ENCODE measurements at regions not wholly inside any gene's neighbourhood (a gene's known extent, or its start where the extent isn't known, plus 50 kb on each side); places are given as distances from the start of the nearest gene placed in this dataset.
"Not testable (repeated sequence)": the region's sequence is repeated elsewhere in the genome, so short reads cannot be mapped to it uniquely, and the experiment has no call there.

DNA sequence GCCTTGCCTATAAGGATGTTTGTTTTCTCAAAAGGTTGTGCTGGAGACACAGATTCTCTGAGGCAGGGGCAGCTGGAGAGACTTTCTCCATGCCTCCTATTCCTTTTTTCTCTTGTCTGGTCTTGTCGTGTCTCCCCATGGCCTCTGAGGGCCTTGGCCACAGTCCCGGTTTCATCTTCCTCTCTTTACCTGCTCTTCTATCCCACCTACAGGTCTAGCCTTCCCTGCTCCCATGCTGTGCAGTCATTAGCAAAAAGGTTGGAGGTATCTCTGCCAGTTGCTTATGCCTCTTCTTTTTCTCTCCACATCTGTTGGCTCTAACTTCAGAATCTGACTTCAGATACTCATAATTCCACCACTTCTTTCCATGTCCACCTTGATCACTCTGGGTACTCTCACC, 191.1 kb downstream of the IL20RB start:
- Histone ChIP-seq H3K27me3 (ENCODE audit: control insufficient read depth in 1 of 2, insufficient read depth in 2 of 2, low read length in 2 of 2) (no peaks in the 10 kb centered on the region), H3K9me3 (ENCODE audit: control insufficient read depth in 1 of 2, insufficient read depth in 1 of 2, low read length in 2 of 2) (no peaks in the 10 kb centered on the region), H3K4me1 (ENCODE audit: insufficient read depth, low read length) (no peaks in the 10 kb centered on the region), H3K36me3 (ENCODE audit: insufficient read depth, low read length) (no peaks in the 10 kb centered on the region), H3K4me3 (ENCODE audit: low read length) (no peak overlapping the region), H3K27ac (ENCODE audit: low read depth in 1 of 2, low read length in 2 of 2) (no peak overlapping the region)
- no peak overlapping the region for H3K4me3 Mint-ChIP-seq
- H3K27ac Mint-ChIP-seq: no peak overlapping the region
- no peaks in the 10 kb centered on the region for H3K4me1 Mint-ChIP-seq (ENCODE audit: low read depth)
- CTCF ChIA-PET: no interaction called here
- ATAC-seq (ENCODE audit: poor library complexity) (no peak), DNase-seq (no peak)
- H3K36me3 Mint-ChIP-seq (ENCODE audit: low read depth): no peaks in the 10 kb centered on the region
- intact Hi-C loops (cut with DNase I, micrococcal nuclease): no loop called here
- TF ChIP-seq, protein P1, sequence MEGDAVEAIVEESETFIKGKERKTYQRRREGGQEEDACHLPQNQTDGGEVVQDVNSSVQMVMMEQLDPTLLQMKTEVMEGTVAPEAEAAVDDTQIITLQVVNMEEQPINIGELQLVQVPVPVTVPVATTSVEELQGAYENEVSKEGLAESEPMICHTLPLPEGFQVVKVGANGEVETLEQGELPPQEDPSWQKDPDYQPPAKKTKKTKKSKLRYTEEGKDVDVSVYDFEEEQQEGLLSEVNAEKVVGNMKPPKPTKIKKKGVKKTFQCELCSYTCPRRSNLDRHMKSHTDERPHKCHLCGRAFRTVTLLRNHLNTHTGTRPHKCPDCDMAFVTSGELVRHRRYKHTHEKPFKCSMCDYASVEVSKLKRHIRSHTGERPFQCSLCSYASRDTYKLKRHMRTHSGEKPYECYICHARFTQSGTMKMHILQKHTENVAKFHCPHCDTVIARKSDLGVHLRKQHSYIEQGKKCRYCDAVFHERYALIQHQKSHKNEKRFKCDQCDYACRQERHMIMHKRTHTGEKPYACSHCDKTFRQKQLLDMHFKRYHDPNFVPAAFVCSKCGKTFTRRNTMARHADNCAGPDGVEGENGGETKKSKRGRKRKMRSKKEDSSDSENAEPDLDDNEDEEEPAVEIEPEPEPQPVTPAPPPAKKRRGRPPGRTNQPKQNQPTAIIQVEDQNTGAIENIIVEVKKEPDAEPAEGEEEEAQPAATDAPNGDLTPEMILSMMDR (IDR thresholded peaks at IDR 0.05): no peak
- POLR2A ChIA-PET: no interaction called here
- H3K9me3 Mint-ChIP-seq: no peaks in the 10 kb centered on the region
- peaks cover 18% of the 10 kb centered on the region for H3K27me3 Mint-ChIP-seq

DNA sequence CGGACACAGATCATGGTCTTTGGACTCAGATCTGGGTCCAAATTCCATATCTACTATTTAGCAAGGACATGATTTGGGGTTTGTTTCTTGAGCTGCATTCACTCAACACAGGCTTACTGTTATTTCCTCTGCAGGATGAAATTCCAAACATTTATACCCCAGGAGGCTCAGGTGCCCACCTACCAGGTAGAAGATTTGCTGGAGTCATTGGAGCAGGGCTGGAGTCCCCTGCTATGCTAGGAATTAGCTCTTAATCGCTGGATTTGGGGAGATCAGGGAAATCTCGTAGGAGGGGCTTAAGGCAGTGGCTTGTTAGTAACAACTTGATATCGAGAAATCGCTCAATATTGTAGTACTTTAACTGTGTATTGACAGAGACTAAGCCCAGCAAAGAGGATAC, 193.0 kb downstream of the IL20RB start:
- TF ChIP-seq, protein P1 (IDR thresholded peaks at IDR 0.05): no peak
- POLR2A ChIA-PET: no interaction called here
- no peak for ATAC-seq (ENCODE audit: poor library complexity)
- no peaks in the 10 kb centered on the region for H3K4me1 ChIP-seq (ENCODE audit: insufficient read depth, low read length)
- intact Hi-C loops (cut with DNase I, micrococcal nuclease): no loop called here
- no peak overlapping the region for H3K27ac Mint-ChIP-seq
- H3K36me3 ChIP-seq (ENCODE audit: insufficient read depth, low read length): no peaks in the 10 kb centered on the region
- H3K4me1 Mint-ChIP-seq (ENCODE audit: low read depth): no peaks in the 10 kb centered on the region
- DNase-seq: no peak
- H3K4me3 Mint-ChIP-seq: no peak overlapping the region
- CTCF ChIA-PET: no interaction called here
- no peak overlapping the region for H3K27ac ChIP-seq (ENCODE audit: low read depth in 1 of 2, low read length in 2 of 2)
- no peaks in the 10 kb centered on the region for H3K9me3 ChIP-seq (ENCODE audit: control insufficient read depth in 1 of 2, insufficient read depth in 1 of 2, low read length in 2 of 2)
- no peak overlapping the region for H3K4me3 ChIP-seq (ENCODE audit: low read length)
- H3K9me3 Mint-ChIP-seq: no peaks in the 10 kb centered on the region
- H3K36me3 Mint-ChIP-seq (ENCODE audit: low read depth): no peaks in the 10 kb centered on the region
- H3K27me3 Mint-ChIP-seq: peaks cover 18% of the 10 kb centered on the region
- H3K27me3 ChIP-seq (ENCODE audit: control insufficient read depth in 1 of 2, insufficient read depth in 2 of 2, low read length in 2 of 2): no peaks in the 10 kb centered on the region

DNA sequence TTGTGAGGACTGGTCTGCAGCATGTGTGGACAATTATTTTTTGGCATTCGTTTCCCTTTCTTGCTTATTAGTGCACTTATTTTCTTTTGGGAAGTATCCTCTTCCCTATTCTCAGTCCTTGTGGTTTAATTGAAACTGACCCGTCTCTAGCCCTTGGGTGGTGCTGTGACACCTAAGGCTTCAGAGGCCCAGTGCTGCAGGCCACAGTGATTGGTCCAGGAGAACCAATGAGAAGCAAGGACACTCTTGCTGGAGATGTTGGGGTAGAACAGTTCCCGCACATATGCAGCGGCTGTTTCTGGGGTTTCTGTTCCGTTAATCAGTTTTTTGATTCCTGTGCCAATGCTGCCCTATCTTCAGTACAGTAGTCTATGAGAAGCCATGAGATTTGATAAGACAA, 195.3 kb downstream of the IL20RB start:
- H3K36me3 Mint-ChIP-seq (ENCODE audit: low read depth); H3K4me1 Mint-ChIP-seq (ENCODE audit: low read depth); H3K27ac Mint-ChIP-seq; H3K27ac ChIP-seq (ENCODE audit: low read depth in 1 of 2, low read length in 2 of 2); H3K36me3 ChIP-seq (ENCODE audit: insufficient read depth, low read length); H3K9me3 ChIP-seq (ENCODE audit: control insufficient read depth in 1 of 2, insufficient read depth in 1 of 2, low read length in 2 of 2); intact Hi-C loops (cut with DNase I, micrococcal nuclease); ATAC-seq (ENCODE audit: poor library complexity); POLR2A ChIA-PET; H3K4me1 ChIP-seq (ENCODE audit: insufficient read depth, low read length); CTCF ChIA-PET; DNase-seq; H3K27me3 ChIP-seq (ENCODE audit: control insufficient read depth in 1 of 2, insufficient read depth in 2 of 2, low read length in 2 of 2); H3K4me3 ChIP-seq (ENCODE audit: low read length); H3K9me3 Mint-ChIP-seq; H3K4me3 Mint-ChIP-seq: not testable (repeated sequence)
- H3K27me3 Mint-ChIP-seq: peaks cover 18% of the 10 kb centered on the region

DNA sequence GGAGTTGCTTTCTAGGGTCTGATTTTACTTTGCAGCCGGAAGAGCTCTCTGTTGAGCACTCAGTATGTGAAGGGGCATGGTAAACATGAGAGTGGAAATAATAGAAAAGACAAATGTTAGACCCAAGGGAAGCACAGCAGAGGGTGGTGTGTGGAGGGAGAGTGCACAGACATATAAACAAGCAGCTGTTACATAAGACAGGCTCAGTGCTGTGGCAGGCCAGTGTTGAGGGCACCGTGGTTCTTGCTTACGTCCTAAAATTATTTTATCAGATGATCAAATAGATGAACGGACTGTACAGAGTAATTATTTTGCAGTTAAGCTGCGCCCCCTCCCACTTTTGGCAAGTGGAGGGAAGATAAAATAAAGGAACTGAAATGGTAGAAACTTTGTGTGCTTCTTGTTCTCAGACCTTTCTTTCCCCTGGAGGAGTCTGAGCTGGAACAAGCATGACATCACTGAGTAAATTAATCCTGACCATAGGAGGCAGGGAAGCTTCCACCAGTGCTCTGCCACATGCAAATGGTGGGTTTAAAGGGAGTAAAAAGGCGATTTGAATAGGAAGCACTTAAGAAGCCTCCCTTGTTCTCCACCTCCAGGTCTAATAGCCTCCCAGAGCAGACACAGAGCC, 205.6 kb downstream of the IL20RB start:
- no peaks in the 10 kb centered on the region for H3K36me3 ChIP-seq (ENCODE audit: insufficient read depth, low read length)
- no peak overlapping the region for H3K4me3 Mint-ChIP-seq
- ATAC-seq (ENCODE audit: poor library complexity) (no peak), DNase-seq (no peak)
- CTCF ChIA-PET: no interaction called here
- POLR2A ChIA-PET: no interaction called here
- no peak overlapping the region for H3K27ac Mint-ChIP-seq
- H3K27me3 ChIP-seq (ENCODE audit: control insufficient read depth in 1 of 2, insufficient read depth in 2 of 2, low read length in 2 of 2): peaks cover 0 to 6% of the 10 kb centered on the region in 2 experiments
- H3K4me1 ChIP-seq (ENCODE audit: insufficient read depth, low read length): no peaks in the 10 kb centered on the region
- peaks cover 15% of the 10 kb centered on the region for H3K27me3 Mint-ChIP-seq
- H3K9me3 ChIP-seq (ENCODE audit: control insufficient read depth in 1 of 2, insufficient read depth in 1 of 2, low read length in 2 of 2): no peaks in the 10 kb centered on the region
- intact Hi-C loops (cut with DNase I, micrococcal nuclease): no loop called here
- H3K4me3 ChIP-seq (ENCODE audit: low read length): no peak overlapping the region
- H3K4me1 Mint-ChIP-seq (ENCODE audit: low read depth): no peaks in the 10 kb centered on the region
- H3K27ac ChIP-seq (ENCODE audit: low read depth in 1 of 2, low read length in 2 of 2): no peak overlapping the region
- no peaks in the 10 kb centered on the region for H3K9me3 Mint-ChIP-seq
- H3K36me3 Mint-ChIP-seq (ENCODE audit: low read depth): no peaks in the 10 kb centered on the region
- TF ChIP-seq, protein P1 (IDR thresholded peaks at IDR 0.05): no peak

Measured in CD4-positive, alpha-beta T cell (primary cell).